Duodenal mucosa (tissue), 2 donors: ENCODE measurements at regions not wholly inside any gene's neighbourhood (a gene's known extent, or its start where the extent isn't known, plus 50 kb on each side); places are given as distances from the start of the nearest gene placed in this dataset.

Experiments
- H3K27ac ChIP-seq: one replicate; pipeline ENCODE4 v1.7.0; 2013; ENCODE audit warnings: low read depth, low read length
- H3K27me3 ChIP-seq, 2 donors: one replicate each; pipeline ENCODE4 v1.7.0; 2013; ENCODE audit warnings: low read length in 2 of 2, control low read depth in 1 of 2; ENCODE audit not compliant: insufficient read depth in 2 of 2, control insufficient read depth in 1 of 2
- H3K36me3 ChIP-seq, 2 donors: one replicate each; pipeline ENCODE4 v1.7.0; 2013; ENCODE audit warnings: low read length in 2 of 2, control low read depth in 1 of 2; ENCODE audit not compliant: insufficient read depth in 2 of 2, control insufficient read depth in 1 of 2
- H3K4me1 ChIP-seq, 2 donors: one replicate each; pipeline ENCODE4 v1.7.0; 2013; ENCODE audit warnings: low read length in 2 of 2, control low read depth in 1 of 2; ENCODE audit not compliant: insufficient read depth in 2 of 2, control insufficient read depth in 1 of 2
- H3K4me3 ChIP-seq, 2 donors: one replicate each; pipeline ENCODE4 v1.7.0; 2013; ENCODE audit warnings: low read length in 2 of 2, low read depth in 1 of 2
- H3K9ac ChIP-seq, 2 donors: one replicate each; pipeline ENCODE4 v1.7.0; 2013; ENCODE audit warnings: low read length in 2 of 2, low read depth in 1 of 2
- H3K9me3 ChIP-seq, 2 donors: one replicate each; pipeline ENCODE4 v1.7.0; 2013; ENCODE audit warnings: low read length in 2 of 2, control low read depth in 1 of 2; ENCODE audit not compliant: control insufficient read depth in 1 of 2

- Histone ChIP-seq H3K27ac (no peak overlapping the region), H3K36me3 (no peaks in the 10 kb centered on the region), H3K27me3 (no peaks in the 10 kb centered on the region), H3K9ac (no peak overlapping the region), H3K4me1 (no peaks in the 10 kb centered on the region), H3K4me3 (no peak overlapping the region), H3K9me3 (peaks cover 4 to 9% of the 10 kb centered on the region in 2 donors)
These were observed 323.1 kb downstream of the CDH26 start for GRCh38 chr20:60281295-60281694.

- Histone ChIP-seq H3K36me3 (no peaks in the 10 kb centered on the region), H3K9ac (no peak overlapping the region), H3K4me1 (no peaks in the 10 kb centered on the region), H3K27ac (no peak overlapping the region), H3K4me3 (no peak overlapping the region), H3K9me3 (peaks cover 4 to 9% of the 10 kb centered on the region in 2 donors), H3K27me3 (no peaks in the 10 kb centered on the region)
These were observed 325.1 kb downstream of the CDH26 start for GRCh38 chr20:60283281-60283680.

GRCh38 chr20:60286764-60287163, 328.5 kb downstream of the CDH26 start:
- Histone ChIP-seq H3K27me3 (no peaks in the 10 kb centered on the region), H3K27ac (no peak overlapping the region), H3K9ac (no peak overlapping the region), H3K36me3 (no peaks in the 10 kb centered on the region), H3K4me3 (no peak overlapping the region), H3K4me1 (no peaks in the 10 kb centered on the region), H3K9me3 (peaks cover 16% of the 10 kb centered on the region in 2 donors)

- Histone ChIP-seq H3K27me3 (no peaks in the 10 kb centered on the region), H3K4me3 (no peak overlapping the region), H3K36me3 (no peaks in the 10 kb centered on the region), H3K27ac (no peak overlapping the region), H3K9ac (no peak overlapping the region), H3K9me3 (peaks cover 12% of the 10 kb centered on the region in 2 donors), H3K4me1 (no peaks in the 10 kb centered on the region)
These were observed 330.7 kb downstream of the CDH26 start for GRCh38 chr20:60288945-60289344.

GRCh38 chr20:60292001-60292520, 333.8 kb downstream of the CDH26 start:
- H3K27ac ChIP-seq = no peak overlapping the region
- no peak overlapping the region for H3K9ac ChIP-seq
- no peaks in the 10 kb centered on the region for H3K27me3 ChIP-seq
- peaks cover 10 to 12% of the 10 kb centered on the region in 2 donors for H3K9me3 ChIP-seq
- H3K36me3 ChIP-seq = no peaks in the 10 kb centered on the region
- no peak overlapping the region for H3K4me3 ChIP-seq
- H3K4me1 ChIP-seq = no peaks in the 10 kb centered on the region

GRCh38 chr20:60294632-60295031, 336.4 kb downstream of the CDH26 start:
- Histone ChIP-seq H3K4me3 (no peak overlapping the region), H3K9ac (no peak overlapping the region), H3K4me1 (no peaks in the 10 kb centered on the region), H3K36me3 (no peaks in the 10 kb centered on the region), H3K27ac (no peak overlapping the region), H3K9me3 (peaks cover 10 to 12% of the 10 kb centered on the region in 2 donors), H3K27me3 (no peaks in the 10 kb centered on the region)

- Histone ChIP-seq H3K9me3 (peaks cover 10% of the 10 kb centered on the region in 2 donors), H3K4me3 (no peak overlapping the region), H3K9ac (no peak overlapping the region), H3K4me1 (no peaks in the 10 kb centered on the region), H3K27ac (no peak overlapping the region), H3K36me3 (no peaks in the 10 kb centered on the region), H3K27me3 (no peaks in the 10 kb centered on the region)
These were observed 337.0 kb downstream of the CDH26 start for GRCh38 chr20:60295214-60295613.

- Histone ChIP-seq H3K4me1 (no peaks in the 10 kb centered on the region), H3K36me3 (no peaks in the 10 kb centered on the region), H3K27me3 (no peaks in the 10 kb centered on the region), H3K27ac (no peak overlapping the region), H3K9me3 (no peaks in the 10 kb centered on the region), H3K9ac (no peak overlapping the region), H3K4me3 (no peak overlapping the region)
These were observed 339.4 kb downstream of the CDH26 start for GRCh38 chr20:60297649-60298048.

- H3K9me3 ChIP-seq = no peaks in the 10 kb centered on the region
- no peak overlapping the region for H3K9ac ChIP-seq
- no peaks in the 10 kb centered on the region for H3K27me3 ChIP-seq
- H3K4me1 ChIP-seq = no peaks in the 10 kb centered on the region
- no peak overlapping the region for H3K27ac ChIP-seq
- no peaks in the 10 kb centered on the region for H3K36me3 ChIP-seq
- H3K4me3 ChIP-seq = no peak overlapping the region
These were observed 340.4 kb downstream of the CDH26 start for GRCh38 chr20:60298647-60299046.

- H3K9ac ChIP-seq = no peak overlapping the region
- no peaks in the 10 kb centered on the region for H3K36me3 ChIP-seq
- H3K27ac ChIP-seq = no peak overlapping the region
- H3K9me3 ChIP-seq = no peaks in the 10 kb centered on the region
- H3K4me1 ChIP-seq = no peaks in the 10 kb centered on the region
- H3K4me3 ChIP-seq = no peak overlapping the region
- no peaks in the 10 kb centered on the region for H3K27me3 ChIP-seq
These were observed 341.7 kb downstream of the CDH26 start for GRCh38 chr20:60299951-60300350.

GRCh38 chr20:60300374-60300773, 342.2 kb downstream of the CDH26 start:
- Histone ChIP-seq H3K36me3 (no peaks in the 10 kb centered on the region), H3K27ac (no peak overlapping the region), H3K27me3 (no peaks in the 10 kb centered on the region), H3K4me3 (no peak overlapping the region), H3K9me3 (no peaks in the 10 kb centered on the region), H3K4me1 (no peaks in the 10 kb centered on the region), H3K9ac (no peak overlapping the region)
